ENCODE measurements at regions not wholly inside any gene's neighbourhood (a gene's known extent, or its start where the extent isn't known, plus 50 kb on each side); places are given as distances from the start of the nearest gene placed in this dataset.
A peak's percentile ranks its signal among the peaks of the same experiment; 100 is the strongest.

DNA sequence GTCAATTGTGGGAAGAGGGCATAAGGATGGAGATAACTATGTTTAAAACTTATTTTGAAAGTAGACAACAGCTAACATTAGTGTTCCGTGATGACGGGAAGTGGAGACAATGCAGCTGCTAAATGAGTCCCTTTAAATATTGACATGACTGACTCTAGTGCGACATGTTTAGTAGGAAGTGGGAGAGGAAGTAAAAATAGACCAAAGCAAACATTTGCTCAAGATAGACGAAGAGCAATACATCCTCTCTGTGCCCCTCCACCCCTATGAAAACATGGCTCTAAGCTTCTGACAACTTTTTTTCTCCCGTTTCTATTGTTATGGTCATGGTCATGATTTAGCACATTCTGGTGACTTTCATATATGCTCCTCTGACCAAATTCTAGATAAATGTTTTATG is 60.0 kb upstream of the HMCN1 start:
- no peak for ATAC-seq
- no peak for TF ChIP-seq POLR2A (IDR thresholded peaks at IDR 0.05)
- TF ChIP-seq, protein P1, sequence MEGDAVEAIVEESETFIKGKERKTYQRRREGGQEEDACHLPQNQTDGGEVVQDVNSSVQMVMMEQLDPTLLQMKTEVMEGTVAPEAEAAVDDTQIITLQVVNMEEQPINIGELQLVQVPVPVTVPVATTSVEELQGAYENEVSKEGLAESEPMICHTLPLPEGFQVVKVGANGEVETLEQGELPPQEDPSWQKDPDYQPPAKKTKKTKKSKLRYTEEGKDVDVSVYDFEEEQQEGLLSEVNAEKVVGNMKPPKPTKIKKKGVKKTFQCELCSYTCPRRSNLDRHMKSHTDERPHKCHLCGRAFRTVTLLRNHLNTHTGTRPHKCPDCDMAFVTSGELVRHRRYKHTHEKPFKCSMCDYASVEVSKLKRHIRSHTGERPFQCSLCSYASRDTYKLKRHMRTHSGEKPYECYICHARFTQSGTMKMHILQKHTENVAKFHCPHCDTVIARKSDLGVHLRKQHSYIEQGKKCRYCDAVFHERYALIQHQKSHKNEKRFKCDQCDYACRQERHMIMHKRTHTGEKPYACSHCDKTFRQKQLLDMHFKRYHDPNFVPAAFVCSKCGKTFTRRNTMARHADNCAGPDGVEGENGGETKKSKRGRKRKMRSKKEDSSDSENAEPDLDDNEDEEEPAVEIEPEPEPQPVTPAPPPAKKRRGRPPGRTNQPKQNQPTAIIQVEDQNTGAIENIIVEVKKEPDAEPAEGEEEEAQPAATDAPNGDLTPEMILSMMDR (IDR thresholded peaks at IDR 0.05 in 4 of 5, conservative IDR thresholded peaks at IDR 0.05 in 1 of 5) = no peak
- Histone ChIP-seq H3K36me3 (no peaks in the 10 kb centered on the region), H3K9me3 (no peaks in the 10 kb centered on the region), H3K4me3 (no peak overlapping the region), H3K4me1 (peaks cover 0 to 10% of the 10 kb centered on the region in 2 donors), H3K27me3 (no peaks in the 10 kb centered on the region), H3K27ac (peak overlapping the region in 3 of 4 donors; percentile 5 to 45 (median 30))
- intact Hi-C loops (cut with DNase I; ENCODE audit: low total_unique reads) = loop anchor here (10.0 kb wide), 2 partner anchors 249 to 359 kb away; partner anchors contain the start of gene IVNS1ABP
- no peak for DNase-seq
- in situ Hi-C loops (cut with MboI; ENCODE audit: low sequenced_read_pairs in 4 of 4) = no loop called here

DNA sequence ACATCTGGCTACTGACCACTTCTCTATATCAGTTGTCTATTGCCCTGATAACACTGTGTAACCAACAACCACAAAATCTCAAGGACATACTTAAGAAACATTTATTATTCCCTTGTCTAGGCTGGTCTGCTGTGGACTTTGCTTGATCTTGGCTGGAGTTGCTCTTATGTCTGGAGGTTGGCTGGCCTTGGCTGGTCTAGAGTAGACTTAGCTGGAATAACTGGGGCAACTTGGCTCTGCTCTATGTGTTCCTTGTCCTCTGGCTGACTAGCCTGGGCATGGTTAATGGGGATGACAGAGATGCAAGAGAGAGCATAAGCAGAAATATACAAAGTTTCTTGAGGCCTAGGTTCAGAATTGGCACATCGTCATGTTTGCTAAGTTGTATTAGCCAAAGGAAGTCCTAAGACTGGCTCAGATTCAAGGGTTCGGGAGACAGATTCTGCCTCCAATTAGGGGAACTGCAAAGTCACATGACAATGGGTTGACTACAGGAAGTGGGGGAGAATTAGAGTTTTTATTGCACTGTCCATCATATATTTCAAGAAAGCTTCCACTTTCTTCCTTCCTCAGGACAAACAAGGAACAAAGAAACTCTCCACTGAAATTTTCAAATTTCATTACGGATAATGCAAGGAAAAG is 61.4 kb upstream of the HMCN1 start:
- H3K27ac ChIP-seq = peak overlapping the region in 3 of 4 donors; percentile 5 to 30 (median 7)
- intact Hi-C loops (cut with DNase I; ENCODE audit: low total_unique reads) = loop anchor here (10.0 kb wide), 2 partner anchors 248 to 358 kb away; partner anchors contain the start of gene IVNS1ABP
- in situ Hi-C loops (cut with MboI; ENCODE audit: low sequenced_read_pairs in 4 of 4) = no loop called here
- peaks cover 0 to 5% of the 10 kb centered on the region in 2 donors for H3K4me1 ChIP-seq
- H3K36me3 ChIP-seq = no peaks in the 10 kb centered on the region
- no peak overlapping the region for H3K4me3 ChIP-seq
- peak in 1 of 2 donors; percentile 10 for DNase-seq
- no peak for ATAC-seq
- TF ChIP-seq, protein P1 (IDR thresholded peaks at IDR 0.05 in 4 of 5, conservative IDR thresholded peaks at IDR 0.05 in 1 of 5) = no peak
- no peak for TF ChIP-seq POLR2A (IDR thresholded peaks at IDR 0.05)
- no peaks in the 10 kb centered on the region for H3K9me3 ChIP-seq
- no peaks in the 10 kb centered on the region for H3K27me3 ChIP-seq

DNA sequence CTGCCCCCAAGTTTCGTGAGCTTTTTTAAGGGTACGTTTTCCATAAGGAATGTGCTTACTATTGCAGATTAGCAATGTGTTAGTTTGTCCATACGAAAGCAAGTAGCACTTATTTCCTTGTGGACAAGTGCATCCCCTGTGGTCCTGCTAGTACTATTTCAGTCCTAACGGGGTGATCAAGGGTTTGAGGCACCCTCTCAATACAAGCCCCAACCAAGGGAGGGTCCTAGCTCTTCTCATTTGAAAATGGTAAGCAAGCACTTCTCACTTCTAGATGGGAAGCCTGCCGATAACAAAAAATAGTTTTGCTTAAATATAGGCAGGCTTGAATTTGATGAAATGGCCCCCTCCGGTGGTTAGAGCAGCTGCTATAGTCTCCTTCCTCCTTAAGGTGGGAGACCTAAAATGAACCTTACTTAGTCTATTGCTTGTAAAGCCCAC is 64.0 kb upstream of the HMCN1 start:
- TF ChIP-seq POLR2A (IDR thresholded peaks at IDR 0.05) = no peak
- TF ChIP-seq, protein P1 (IDR thresholded peaks at IDR 0.05 in 4 of 5, conservative IDR thresholded peaks at IDR 0.05 in 1 of 5) = peak in 2 of 5 experiments; percentile 24 to 36
- Histone ChIP-seq H3K27me3 (no peaks in the 10 kb centered on the region), H3K4me1 (peaks cover 0 to 5% of the 10 kb centered on the region in 2 donors), H3K36me3 (no peaks in the 10 kb centered on the region), H3K4me3 (no peak overlapping the region), H3K9me3 (no peaks in the 10 kb centered on the region), H3K27ac (no peak overlapping the region)
- ATAC-seq (no peak), DNase-seq (no peak)
- intact Hi-C loops (cut with DNase I; ENCODE audit: low total_unique reads) = loop anchor here (10.0 kb wide), 2 partner anchors 245 to 355 kb away; partner anchors contain the start of gene IVNS1ABP
- in situ Hi-C loops (cut with MboI; ENCODE audit: low sequenced_read_pairs in 4 of 4) = no loop called here

DNA sequence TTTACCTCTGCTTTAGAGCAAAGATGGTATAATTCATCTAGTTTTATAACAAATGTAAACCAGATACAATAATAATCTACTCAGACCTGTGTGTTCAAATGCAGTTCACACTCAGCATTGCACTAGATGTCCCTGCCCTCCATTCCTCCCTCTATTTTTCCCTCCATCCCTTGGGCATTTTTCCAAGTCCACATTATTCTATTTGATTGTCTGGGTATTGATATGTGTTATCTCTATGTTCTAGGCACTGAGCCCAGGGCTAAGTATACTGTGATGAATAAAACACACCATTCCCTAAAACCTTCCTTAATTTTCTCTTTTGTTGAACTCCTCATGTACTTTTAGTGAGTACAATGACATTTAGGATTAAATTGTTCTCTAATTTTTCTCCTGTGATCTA is 66.2 kb upstream of the HMCN1 start:
- DNase-seq (no peak), ATAC-seq (no peak)
- Histone ChIP-seq H3K4me1 (peaks cover 0 to 5% of the 10 kb centered on the region in 2 donors), H3K4me3 (no peak overlapping the region), H3K27me3 (no peaks in the 10 kb centered on the region), H3K36me3 (no peaks in the 10 kb centered on the region), H3K27ac (no peak overlapping the region), H3K9me3 (no peaks in the 10 kb centered on the region)
- intact Hi-C loops (cut with DNase I; ENCODE audit: low total_unique reads) (no loop called here), in situ Hi-C loops (cut with MboI; ENCODE audit: low sequenced_read_pairs in 4 of 4) (no loop called here)
- TF ChIP-seq, protein P1 (IDR thresholded peaks at IDR 0.05 in 4 of 5, conservative IDR thresholded peaks at IDR 0.05 in 1 of 5) = no peak
- no peak for TF ChIP-seq POLR2A (IDR thresholded peaks at IDR 0.05)
